IMR-90 (cell line): ENCODE measurements at regions not wholly inside any gene's neighbourhood (a gene's known extent, or its start where the extent isn't known, plus 50 kb on each side); places are given as distances from the start of the nearest gene placed in this dataset.

Source experiments
- ATAC-seq: fragments of 200-7000 bp; cut with Tn5 transposase; 2 replicates; pipeline ENCODE4 v1.9.1; 2020; ENCODE audit warnings: low read depth, mild to moderate bottlenecking, moderate library complexity
- BruUV-seq: library from RNA; stranded (reverse); fragments of 400-500 nt; replicated peaks from 2 replicates; lab custom pipeline; 2021; lab: Mats Ljungman, UMichigan
- CTCF ChIA-PET: fragments of 300-600 bp; formaldehyde crosslinking; extraction: SDS; loops from one replicate; lab custom pipeline; 2021; ENCODE audit warnings: antibody characterized with exemption; lab: Yijun Ruan, JAX
- POLR2A ChIA-PET: fragments of 300-600 bp; sonication (Branson Sonifier 250); formaldehyde crosslinking; loops from one replicate; lab custom pipeline; 2022; ENCODE audit warnings: antibody characterized with exemption; ENCODE audit not compliant: unreplicated experiment; lab: Charles Lee
- DNase-seq: peaks from one replicate; pipeline ENCODE4 v3.0.0; 2013
- H2AFZ ChIP-seq: replicated peaks from 2 replicates; pipeline ENCODE3; 2013; ENCODE audit warnings: low read length, mild to moderate bottlenecking; ENCODE audit not compliant: poor library complexity
- H2AK5ac ChIP-seq: 2 replicates; pipeline ENCODE4 v1.6.1; 2013; ENCODE audit warnings: low read depth, low read length, inconsistent platforms
- H2AK9ac ChIP-seq: replicated peaks from 2 replicates; pipeline ENCODE3; 2013; ENCODE audit warnings: mild to moderate bottlenecking, low read depth, low read length, moderate library complexity; ENCODE audit not compliant: poor library complexity
- H2BK120ac ChIP-seq: 2 replicates; pipeline ENCODE4 v1.6.1; 2013; ENCODE audit warnings: low read depth, low read length, inconsistent platforms
- H2BK15ac ChIP-seq: 3 replicates; pipeline ENCODE4 v1.6.1; 2013; ENCODE audit warnings: low read depth, low read length, inconsistent platforms
- H2BK20ac ChIP-seq: 2 replicates; pipeline ENCODE4 v1.6.1; 2013; ENCODE audit warnings: low read depth, mild to moderate bottlenecking, inconsistent platforms, low read length, moderate library complexity
- H2BK5ac ChIP-seq: 2 replicates; pipeline ENCODE4 v1.6.1; 2013; ENCODE audit warnings: mild to moderate bottlenecking, low read depth, low read length, inconsistent platforms; ENCODE audit not compliant: poor library complexity, severe bottlenecking
- H3K14ac ChIP-seq: replicated peaks from 2 replicates; pipeline ENCODE4 v1.6.1; 2013; ENCODE audit warnings: low read depth, low read length, inconsistent platforms
- H3K18ac ChIP-seq: 2 replicates; pipeline ENCODE4 v1.6.1; 2013; ENCODE audit warnings: low read depth, low read length, control low read depth
- H3K23ac ChIP-seq: 2 replicates; pipeline ENCODE4 v1.6.1; 2013; ENCODE audit warnings: low read depth, low read length, inconsistent platforms
- H3K27ac ChIP-seq: 2 replicates; pipeline ENCODE4 v1.5.1; 2013; ENCODE audit warnings: mild to moderate bottlenecking, control low read depth, low read length; ENCODE audit not compliant: insufficient read depth
- H3K27me3 ChIP-seq: 2 replicates; pipeline ENCODE4 v1.6.1; 2013; ENCODE audit warnings: low read length; ENCODE audit not compliant: control insufficient read depth, insufficient read depth
- H3K36me3 ChIP-seq: 2 replicates; pipeline ENCODE4 v1.6.1; 2013; ENCODE audit warnings: low read length, mixed read lengths; ENCODE audit not compliant: control insufficient read depth, insufficient read depth
- H3K4ac ChIP-seq: 2 replicates; pipeline ENCODE4 v1.6.1; 2013; ENCODE audit warnings: low read depth, low read length, inconsistent platforms
- H3K4me1 ChIP-seq: 2 replicates; pipeline ENCODE4 v1.6.1; 2013; ENCODE audit warnings: low read length, mixed read lengths; ENCODE audit not compliant: control insufficient read depth, insufficient read depth
- H3K4me2 ChIP-seq: 2 replicates; pipeline ENCODE4 v1.6.1; 2013; ENCODE audit warnings: low read depth, mild to moderate bottlenecking, control low read depth, low read length, moderate library complexity
- H3K4me3 ChIP-seq: 2 replicates; pipeline ENCODE4 v1.5.1; 2013; ENCODE audit warnings: low read depth, mild to moderate bottlenecking, control low read depth, low read length, moderate library complexity; ENCODE audit not compliant: insufficient read depth
- H3K56ac ChIP-seq: 2 replicates; pipeline ENCODE4 v1.6.1; 2013; ENCODE audit warnings: low read length, inconsistent platforms; ENCODE audit not compliant: insufficient read depth; ENCODE audit errors: extremely low read depth
- H3K79me1 ChIP-seq, 2 experiments: 2 replicates each; pipeline ENCODE4 v1.6.1; 2013; ENCODE audit warnings: low read length in 2 of 2, inconsistent platforms in 1 of 2, low read depth in 1 of 2
- H3K9ac ChIP-seq: 2 replicates; pipeline ENCODE4 v1.6.1; 2013; ENCODE audit warnings: low read depth, low read length, control low read depth
- H3K9me1 ChIP-seq: 2 replicates; pipeline ENCODE4 v1.6.1; 2013; ENCODE audit warnings: low read length, inconsistent platforms; ENCODE audit not compliant: insufficient read depth
- H3K9me3 ChIP-seq: 2 replicates; pipeline ENCODE4 v1.6.1; 2013; ENCODE audit warnings: low read length; ENCODE audit not compliant: control insufficient read depth, insufficient read depth
- H4K20me1 ChIP-seq: 2 replicates; pipeline ENCODE4 v1.6.1; 2013; ENCODE audit warnings: low read length, inconsistent platforms; ENCODE audit not compliant: insufficient read depth
- H4K5ac ChIP-seq: 2 replicates; pipeline ENCODE4 v1.6.1; 2013; ENCODE audit warnings: mild to moderate bottlenecking, low read depth, low read length, control low read depth
- H4K8ac ChIP-seq, 2 experiments: 2 replicates each; pipeline ENCODE4 v1.6.1; 2013; ENCODE audit warnings: low read depth in 2 of 2, low read length in 2 of 2, control low read depth in 1 of 2, inconsistent platforms in 1 of 2
- H4K91ac ChIP-seq: 2 replicates; pipeline ENCODE4 v1.6.1; 2013; ENCODE audit warnings: low read depth, low read length, inconsistent platforms; ENCODE audit not compliant: insufficient read depth
- BHLHE40 ChIP-seq: fragments of 150-350 bp; IDR thresholded peaks from 2 replicates; pipeline ENCODE4 v1.6.1; 2016; ENCODE audit warnings: mild to moderate bottlenecking, low read depth, low read length
- CEBPB ChIP-seq: IDR thresholded peaks from 2 replicates; pipeline ENCODE4 v1.6.1; 2012; ENCODE audit warnings: low read depth, low read length, improper control_type of control experiment
- CHD1 ChIP-seq: IDR thresholded peaks from 2 replicates; pipeline ENCODE4 v1.6.1; 2012; ENCODE audit warnings: low read depth, low read length, improper control_type of control experiment
- ELK1 ChIP-seq: fragments of 150-350 bp; IDR thresholded peaks from 2 replicates; pipeline ENCODE4 v1.6.1; 2016; ENCODE audit warnings: low read depth, mild to moderate bottlenecking, low read length, moderate library complexity, borderline replicate concordance
- FOS ChIP-seq: fragments of 150-350 bp; IDR thresholded peaks from 2 replicates; pipeline ENCODE4 v1.6.1; 2016; ENCODE audit warnings: low read depth, low read length
- MAFK ChIP-seq: IDR thresholded peaks from 2 replicates; pipeline ENCODE4 v1.6.1; 2012; ENCODE audit warnings: low read depth, low read length, improper control_type of control experiment
- MAZ ChIP-seq: IDR thresholded peaks from 2 replicates; pipeline ENCODE4 v1.6.1; 2012; ENCODE audit warnings: low read depth, mild to moderate bottlenecking, low read length, improper control_type of control experiment, moderate library complexity, borderline replicate concordance
- MXI1 ChIP-seq: IDR thresholded peaks from 2 replicates; pipeline ENCODE4 v1.6.1; 2012; ENCODE audit warnings: low read depth, mild to moderate bottlenecking, low read length, moderate library complexity, borderline replicate concordance
- NFE2L2 ChIP-seq: fragments of 150-350 bp; IDR thresholded peaks from 2 replicates; pipeline ENCODE4 v1.6.1; 2016; ENCODE audit warnings: low read depth, mild to moderate bottlenecking, low read length
- POLR2A ChIP-seq: IDR thresholded peaks from 2 replicates; pipeline ENCODE4 v1.6.1; 2012; ENCODE audit warnings: mild to moderate bottlenecking, low read depth, low read length
- RAD21 ChIP-seq: IDR thresholded peaks from 2 replicates; pipeline ENCODE4 v1.6.1; 2012; ENCODE audit warnings: low read length, improper control_type of control experiment
- RCOR1 ChIP-seq: IDR thresholded peaks from 2 replicates; pipeline ENCODE4 v1.6.1; 2012; ENCODE audit warnings: mild to moderate bottlenecking, low read length, improper control_type of control experiment; ENCODE audit not compliant: insufficient replicate concordance
- RFX5 ChIP-seq: IDR thresholded peaks from 2 replicates; pipeline ENCODE4 v1.8.0; 2012; ENCODE audit warnings: low read depth, mild to moderate bottlenecking, low read length, moderate library complexity
- SMC3 ChIP-seq: fragments of 150-350 bp; IDR thresholded peaks from 2 replicates; pipeline ENCODE4 v1.6.1; 2016; ENCODE audit warnings: low read depth, mild to moderate bottlenecking, antibody characterized with exemption, low read length, moderate library complexity
- USF2 ChIP-seq: fragments of 150-350 bp; IDR thresholded peaks from 2 replicates; pipeline ENCODE4 v1.6.1; 2017; ENCODE audit warnings: mild to moderate bottlenecking, antibody characterized with exemption, low read length, low read depth
- WGBS, 2 experiments: methylation state at CpG; one replicate each; pipeline versions ENCODE4 v1.1.5 to v1.1.7; 2013; ENCODE audit warnings: missing lambda C conversion rate in 2 of 2; ENCODE audit not compliant: insufficient read length in 1 of 2; ENCODE audit errors: extremely low coverage in 2 of 2; 5-methylcytosine and 5-hydroxymethylcytosine counted together
- dilution Hi-C: fragments of 300-500 bp; cut with HindIII; formaldehyde crosslinking; loops from one replicate; pipeline ENCODE4 v1.14.3; 2018; ENCODE audit warnings: low sequenced_read_pairs; ENCODE audit not compliant: unreplicated experiment
- in situ Hi-C: fragments of 300-500 bp; cut with MboI; formaldehyde crosslinking; loops from 3 replicates; pipeline ENCODE4 v1.14.3; 2019; ENCODE audit warnings: low sequenced_read_pairs, inconsistent platforms, mixed read lengths
- intact Hi-C: fragments of 100-400 bp; cut with micrococcal nuclease; formaldehyde crosslinking; loops from 2 replicates; pipeline ENCODE4 v1.10.0; 2022
- TF ChIP-seq, protein P1 (sequence below): conservative IDR thresholded peaks from 2 replicates; pipeline ENCODE4 v1.5.1; 2012; ENCODE audit warnings: mild to moderate bottlenecking, low read depth, low read length, improper control_type of control experiment

- Histone ChIP-seq H3K79me1 (no peaks in the 10 kb centered on the region), H3K23ac (no peak overlapping the region), H2AFZ (no peak overlapping the region), H3K27me3 (no peaks in the 10 kb centered on the region), H4K8ac (no peak overlapping the region), H4K20me1 (no peaks in the 10 kb centered on the region), H3K4me3 (no peak overlapping the region), H3K4me1 (no peaks in the 10 kb centered on the region), H3K14ac (no peak overlapping the region), H4K5ac (no peak overlapping the region), H3K36me3 (no peaks in the 10 kb centered on the region), H3K27ac (no peak overlapping the region), H3K4me2 (no peak overlapping the region), H3K9me3 (no peaks in the 10 kb centered on the region), H2AK9ac (no peak overlapping the region), H2BK20ac (no peak overlapping the region), H2AK5ac (no peak overlapping the region), H3K56ac (no peak overlapping the region), H3K9ac (no peak overlapping the region), H3K9me1 (no peaks in the 10 kb centered on the region), H2BK120ac (no peak overlapping the region), H3K18ac (no peak overlapping the region), H2BK5ac (no peak overlapping the region), H3K4ac (no peak overlapping the region), H4K91ac (no peak overlapping the region), H2BK15ac (no peak overlapping the region)
- dilution Hi-C loops (no loop called here), intact Hi-C loops (loop anchor here (10.0 kb wide), 2 partner anchors 435 to 585 kb away; no protein-coding TSS in a partner anchor), in situ Hi-C loops (no loop called here)
- no peak for TF ChIP-seq SMC3
- no peak for TF ChIP-seq ELK1
- TF ChIP-seq MXI1: no peak
- TF ChIP-seq, protein P1, sequence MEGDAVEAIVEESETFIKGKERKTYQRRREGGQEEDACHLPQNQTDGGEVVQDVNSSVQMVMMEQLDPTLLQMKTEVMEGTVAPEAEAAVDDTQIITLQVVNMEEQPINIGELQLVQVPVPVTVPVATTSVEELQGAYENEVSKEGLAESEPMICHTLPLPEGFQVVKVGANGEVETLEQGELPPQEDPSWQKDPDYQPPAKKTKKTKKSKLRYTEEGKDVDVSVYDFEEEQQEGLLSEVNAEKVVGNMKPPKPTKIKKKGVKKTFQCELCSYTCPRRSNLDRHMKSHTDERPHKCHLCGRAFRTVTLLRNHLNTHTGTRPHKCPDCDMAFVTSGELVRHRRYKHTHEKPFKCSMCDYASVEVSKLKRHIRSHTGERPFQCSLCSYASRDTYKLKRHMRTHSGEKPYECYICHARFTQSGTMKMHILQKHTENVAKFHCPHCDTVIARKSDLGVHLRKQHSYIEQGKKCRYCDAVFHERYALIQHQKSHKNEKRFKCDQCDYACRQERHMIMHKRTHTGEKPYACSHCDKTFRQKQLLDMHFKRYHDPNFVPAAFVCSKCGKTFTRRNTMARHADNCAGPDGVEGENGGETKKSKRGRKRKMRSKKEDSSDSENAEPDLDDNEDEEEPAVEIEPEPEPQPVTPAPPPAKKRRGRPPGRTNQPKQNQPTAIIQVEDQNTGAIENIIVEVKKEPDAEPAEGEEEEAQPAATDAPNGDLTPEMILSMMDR: no peak
- no peak for TF ChIP-seq CEBPB
- TF ChIP-seq MAFK: no peak
- TF ChIP-seq POLR2A: no peak
- TF ChIP-seq BHLHE40: no peak
- no peak for TF ChIP-seq FOS
- TF ChIP-seq RFX5: no peak
- no peak for TF ChIP-seq NFE2L2
- no peak for TF ChIP-seq CHD1
- no peak for TF ChIP-seq MAZ
- no peak for TF ChIP-seq RCOR1
- TF ChIP-seq RAD21: no peak
- TF ChIP-seq USF2: no peak
- ChIA-PET POLR2A (no interaction called here), CTCF (interaction anchor here (1.5 to 1.6 kb wide), 2 partner anchors 62 to 948 kb away, joined by 3 to 4 read pairs; no protein-coding TSS in a partner anchor)
- no TSS peak for BruUV-seq
- ATAC-seq (no peak), DNase-seq (peak; percentile 73)
- no CpG with 5 or more reads among the region's 1 CpG for WGBS, 2 experiments
Observed at GRCh38 chr4:19300213-19300612, 951.5 kb upstream of the SLIT2 start.
